Astrocyte of the cerebellum (primary cell): ENCODE measurements at regions not wholly inside any gene's neighbourhood (a gene's known extent, or its start where the extent isn't known, plus 50 kb on each side); places are given as distances from the start of the nearest gene placed in this dataset.

Experiments used
- DNase-seq: peaks from one replicate; pipeline ENCODE4 v3.0.0-alpha.2; 2011; ENCODE audit warnings: low read depth
- H3K4me3 ChIP-seq: 2 replicates; pipeline ENCODE4 v1.5.1; 2011; ENCODE audit warnings: mild to moderate bottlenecking, low read depth, low read length, moderate library complexity
- CTCF ChIP-seq: IDR thresholded peaks from 2 replicates; pipeline ENCODE4 v1.5.1; 2012; ENCODE audit warnings: low read length, low read depth, moderate library complexity, mild to moderate bottlenecking; ENCODE audit errors: missing control alignments
- in situ Hi-C: cut with HindIII; loops from 2 replicates; pipeline ENCODE4 v1.10.0; 2017; ENCODE audit warnings: low sequenced_read_pairs

GRCh38 chr14:24721775-24722174, 87.8 kb upstream of the GZMB start:
- no peak for TF ChIP-seq CTCF
- no peak for DNase-seq
- in situ Hi-C loops = no loop called here
- no peak overlapping the region for H3K4me3 ChIP-seq

GRCh38 chr14:24715239-24715638, 81.2 kb upstream of the GZMB start:
- no peak overlapping the region for H3K4me3 ChIP-seq
- no peak for TF ChIP-seq CTCF
- DNase-seq = no peak
- in situ Hi-C loops = no loop called here

- no peak for TF ChIP-seq CTCF
- DNase-seq = no peak
- in situ Hi-C loops = no loop called here
These were observed 79.4 kb upstream of the GZMB start for GRCh38 chr14:24713404-24713803.

GRCh38 chr14:24712909-24713308, 78.9 kb upstream of the GZMB start:
- in situ Hi-C loops = no loop called here
- no peak for TF ChIP-seq CTCF

More at GRCh38 chr14:24713404-24713803, 79.4 kb upstream of the GZMB start:
- no peak overlapping the region for H3K4me3 ChIP-seq

GRCh38 chr14:24712374-24712773, 78.4 kb upstream of the GZMB start:
- DNase-seq = no peak
- no peak for TF ChIP-seq CTCF
- no peak overlapping the region for H3K4me3 ChIP-seq
- in situ Hi-C loops = no loop called here

More at GRCh38 chr14:24712909-24713308, 78.9 kb upstream of the GZMB start:
- H3K4me3 ChIP-seq = no peak overlapping the region
- no peak for DNase-seq

GRCh38 chr14:24710403-24711112, 76.6 kb upstream of the GZMB start:
- TF ChIP-seq CTCF = peak; percentile 95
- H3K4me3 ChIP-seq = no peak overlapping the region
- peak; percentile 29 for DNase-seq
- in situ Hi-C loops = no loop called here

- TF ChIP-seq CTCF = no peak
- no peak overlapping the region for H3K4me3 ChIP-seq
- in situ Hi-C loops = no loop called here
- DNase-seq = no peak
These were observed 74.7 kb upstream of the GZMB start for GRCh38 chr14:24708684-24709083.
